ENCODE measurements at regions not wholly inside any gene's neighbourhood (a gene's known extent, or its start where the extent isn't known, plus 50 kb on each side); places are given as distances from the start of the nearest gene placed in this dataset.

DNA sequence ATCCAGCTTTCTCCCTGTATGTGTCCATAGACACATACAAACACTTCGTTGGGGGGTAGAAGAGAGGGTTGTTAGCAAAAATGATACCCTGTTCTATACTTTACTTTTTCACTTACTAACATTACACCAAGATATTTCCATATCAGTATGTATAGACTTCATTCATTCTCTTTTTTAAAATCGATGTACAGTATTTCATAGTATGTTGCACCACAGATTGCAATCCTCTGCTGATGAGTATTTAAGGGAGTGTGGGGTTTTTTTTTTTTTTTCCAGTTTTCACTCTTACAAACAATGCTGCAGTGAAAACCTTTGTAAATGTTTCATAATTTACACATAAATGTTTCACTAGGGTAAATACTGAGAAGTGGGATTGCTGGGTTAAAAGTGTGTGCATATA is 402.3 kb downstream of the LRATD1 start (continued):
- no peak for TF ChIP-seq RAD21 (IDR thresholded peaks at IDR 0.05; ENCODE audit: low read depth)
- no peak for TF ChIP-seq EZH2 (IDR thresholded peaks at IDR 0.05)

DNA sequence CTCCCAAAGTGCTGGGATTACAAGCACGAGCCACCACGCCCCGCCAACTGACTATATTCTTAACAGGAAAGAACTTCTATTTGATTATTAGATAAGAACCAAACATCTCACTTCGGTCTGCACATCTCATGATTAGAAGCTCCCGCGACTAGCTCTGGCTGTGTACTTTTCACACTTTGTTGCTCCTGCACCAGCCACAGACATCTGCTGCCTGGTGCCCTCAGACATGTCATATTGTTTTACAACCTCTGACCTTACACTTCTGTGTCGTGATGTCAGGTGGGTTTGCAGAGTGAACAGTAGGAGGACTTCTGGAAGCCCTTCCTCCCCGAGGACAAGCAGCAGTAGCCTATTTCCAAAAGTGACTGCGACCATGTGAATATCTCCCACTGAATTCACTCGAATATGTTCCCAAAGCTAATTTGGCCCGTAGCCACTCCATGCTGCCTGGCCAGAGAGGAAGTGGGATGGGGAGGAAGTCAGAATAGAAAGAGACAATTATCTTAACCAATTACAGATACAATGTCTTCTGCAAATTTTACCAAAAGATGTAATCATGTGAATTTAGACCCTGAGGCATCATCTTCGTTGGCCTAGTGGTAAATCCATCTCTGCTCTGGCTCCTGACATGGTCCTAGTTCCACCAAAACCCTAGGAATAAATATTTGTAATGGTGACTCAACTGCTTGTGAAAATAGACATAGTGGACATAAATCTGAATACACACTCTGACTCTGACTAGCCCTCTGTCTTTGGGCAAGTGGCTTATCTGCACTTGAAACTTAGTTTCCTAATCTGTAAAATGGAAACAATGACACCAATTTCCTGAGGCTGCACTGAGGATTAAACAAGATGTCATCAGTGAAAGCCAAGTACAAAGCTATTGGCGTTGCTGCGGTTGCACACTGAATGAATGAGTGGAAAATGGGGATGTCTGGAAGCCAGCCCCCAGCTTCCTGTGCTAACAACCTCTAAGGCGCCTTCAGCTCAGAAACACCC is 406.1 kb downstream of the LRATD1 start:
- no peak overlapping the region for H3K27ac ChIP-seq (ENCODE audit: low read depth, low read length)
- H3K9me2 ChIP-seq (ENCODE audit: insufficient read depth), result no peaks in the 10 kb centered on the region
- no TSS peak for BruUV-seq (replicated peaks)
- TF ChIP-seq ELF1 (IDR thresholded peaks at IDR 0.05; ENCODE audit: borderline replicate concordance, low read depth), result no peak
- H3K4me1 ChIP-seq (ENCODE audit: control insufficient read depth in 1 of 2, insufficient read depth in 2 of 2, low read length in 2 of 2), result no peaks in the 10 kb centered on the region
- no peaks in the 10 kb centered on the region for H3K36me3 ChIP-seq (ENCODE audit: control insufficient read depth in 1 of 2, insufficient read depth in 2 of 2, low read length in 2 of 2)
- no peaks in the 10 kb centered on the region for H3K79me2 ChIP-seq (ENCODE audit: insufficient read depth, low read length)
- H3K9me3 ChIP-seq (ENCODE audit: control insufficient read depth in 1 of 2, insufficient read depth in 1 of 2, low read depth in 1 of 2, low read length in 2 of 2), result no peaks in the 10 kb centered on the region
- H4K20me1 ChIP-seq (ENCODE audit: insufficient read depth), result no peaks in the 10 kb centered on the region
- H3K27me3 ChIP-seq (ENCODE audit: insufficient read depth, low read length), result peaks cover 13% of the 10 kb centered on the region; the same call in 1 of the 2 replicates
- DNase-seq (ENCODE audit: low read depth, low spot score), result no peak
- intact Hi-C loops (cut with micrococcal nuclease), result no loop called here
- RAD21 ChIA-PET (ENCODE audit: low non-redundant PET in 1 of 2, low total read pairs in 2 of 2, uncharacterized antibody in 2 of 2, unreplicated experiment in 2 of 2), result interaction anchor here in 1 of 2 experiments (0.7 kb wide), 1 partner anchor 11 kb away, joined by 5 read pairs; no protein-coding TSS in a partner anchor
- CTCF ChIA-PET, result no interaction called here
- H3K4me3 ChIP-seq (replicated peaks in 1 of 2; ENCODE audit: low read depth in 1 of 2, low read length in 2 of 2), result no peak overlapping the region
- POLR2A ChIA-PET, result no interaction called here
- no peak overlapping the region for H2AFZ ChIP-seq (ENCODE audit: low read depth, low read length, poor library complexity, severe bottlenecking)
- no peak overlapping the region for H3K4me2 ChIP-seq (ENCODE audit: low read length)
- no peak for ATAC-seq
- H3K9ac ChIP-seq (ENCODE audit: low read length), result no peak overlapping the region

GRCh38 chr2:15040429-15041084 is 408.0 kb downstream of the LRATD1 start:
- POLR2A ChIA-PET, result no interaction called here
- no peak for ATAC-seq
- Histone ChIP-seq H3K4me2 (ENCODE audit: low read length) (no peak overlapping the region), H3K79me2 (ENCODE audit: insufficient read depth, low read length) (no peaks in the 10 kb centered on the region), H3K27ac (ENCODE audit: low read depth, low read length) (no peak overlapping the region), H3K9me2 (ENCODE audit: insufficient read depth) (no peaks in the 10 kb centered on the region), H3K4me3 (replicated peaks in 1 of 2; ENCODE audit: low read depth in 1 of 2, low read length in 2 of 2) (no peak overlapping the region), H4K20me1 (ENCODE audit: insufficient read depth) (no peaks in the 10 kb centered on the region), H3K36me3 (ENCODE audit: control insufficient read depth in 1 of 2, insufficient read depth in 2 of 2, low read length in 2 of 2) (no peaks in the 10 kb centered on the region), H3K4me1 (ENCODE audit: control insufficient read depth in 1 of 2, insufficient read depth in 2 of 2, low read length in 2 of 2) (no peaks in the 10 kb centered on the region), H3K27me3 (ENCODE audit: insufficient read depth, low read length) (peaks cover 9% of the 10 kb centered on the region), H3K9me3 (ENCODE audit: control insufficient read depth in 1 of 2, insufficient read depth in 1 of 2, low read depth in 1 of 2, low read length in 2 of 2) (no peaks in the 10 kb centered on the region), H3K9ac (ENCODE audit: low read length) (no peak overlapping the region), H2AFZ (ENCODE audit: low read depth, low read length, poor library complexity, severe bottlenecking) (no peak overlapping the region)
- no TSS peak for BruUV-seq (replicated peaks)
- no peak for TF ChIP-seq POLR2A (IDR thresholded peaks at IDR 0.05; ENCODE audit: borderline replicate concordance, extremely low read depth, insufficient read depth, insufficient read length)
- no peak for TF ChIP-seq REST (IDR thresholded peaks at IDR 0.05; ENCODE audit: low read depth)
- TF ChIP-seq CEBPB (IDR thresholded peaks at IDR 0.05; ENCODE audit: low read depth), result no peak
- no peak for TF ChIP-seq TCF7L2 (IDR thresholded peaks at IDR 0.05; ENCODE audit: borderline replicate concordance, extremely low read depth, insufficient read depth, insufficient read length)
- TF ChIP-seq ZFX (IDR thresholded peaks at IDR 0.05), result no peak
- TF ChIP-seq SIN3A (IDR thresholded peaks at IDR 0.05; ENCODE audit: low read depth), result no peak
- no peak for TF ChIP-seq EGR1 (IDR thresholded peaks at IDR 0.05; ENCODE audit: low read depth)
- no peak for TF ChIP-seq JUND (IDR thresholded peaks at IDR 0.05)
- TF ChIP-seq EZH2phosphoT487 (IDR thresholded peaks at IDR 0.05; ENCODE audit: borderline replicate concordance), result no peak
- CTCF ChIA-PET, result no interaction called here
- RAD21 ChIA-PET (ENCODE audit: low non-redundant PET in 1 of 2, low total read pairs in 2 of 2, uncharacterized antibody in 2 of 2, unreplicated experiment in 2 of 2), result no interaction called here
- no peak for DNase-seq (ENCODE audit: low read depth, low spot score)
- intact Hi-C loops (cut with micrococcal nuclease), result no loop called here
